Esophagus (tissue), 2 donors: ENCODE measurements at regions not wholly inside any gene's neighbourhood (a gene's known extent, or its start where the extent isn't known, plus 50 kb on each side); places are given as distances from the start of the nearest gene placed in this dataset.

ENCODE experiments used
- H3K27ac ChIP-seq, 2 donors: one replicate each; pipeline ENCODE4 v1.5.1; 2013; ENCODE audit warnings: low read depth in 2 of 2, mild to moderate bottlenecking in 2 of 2, inconsistent platforms in 1 of 2, low read length in 1 of 2, moderate library complexity in 1 of 2
- H3K27me3 ChIP-seq, 2 donors: one replicate each; pipeline ENCODE4 v1.6.1; 2013; ENCODE audit warnings: low read length in 2 of 2, control low read depth in 1 of 2, mild to moderate bottlenecking in 1 of 2; ENCODE audit not compliant: insufficient read depth in 2 of 2, control insufficient read depth in 1 of 2
- H3K36me3 ChIP-seq, 2 donors: one replicate each; pipeline ENCODE4 v1.6.1; 2013; ENCODE audit warnings: low read length in 1 of 2; ENCODE audit not compliant: control insufficient read depth in 2 of 2, insufficient read depth in 2 of 2
- H3K4me1 ChIP-seq, 2 donors: one replicate each; pipeline ENCODE4 v1.6.1; 2013; ENCODE audit warnings: low read length in 1 of 2; ENCODE audit not compliant: control insufficient read depth in 2 of 2, insufficient read depth in 2 of 2
- H3K4me3 ChIP-seq, 2 donors: one replicate each; pipeline ENCODE4 v1.5.1; 2013; ENCODE audit warnings: low read length in 2 of 2, mild to moderate bottlenecking in 2 of 2, low read depth in 1 of 2, moderate library complexity in 1 of 2
- H3K9me3 ChIP-seq, 2 donors: one replicate each; pipeline ENCODE4 v1.6.1; 2013; ENCODE audit warnings: mild to moderate bottlenecking in 2 of 2, low read depth in 1 of 2, low read length in 1 of 2, moderate library complexity in 1 of 2; ENCODE audit not compliant: control insufficient read depth in 2 of 2, insufficient read depth in 1 of 2
- WGBS, 2 donors: extraction: QIAGEN DNeasy Blood & Tissue Kit; methylation state at CpG; one replicate each; pipeline ENCODE4 v1.1.7; 2013; 5-methylcytosine and 5-hydroxymethylcytosine counted together
- donor health status: healthy with polysubstance abuse.
- donor health status: Bipolar disorder and iron deficiency.

DNA sequence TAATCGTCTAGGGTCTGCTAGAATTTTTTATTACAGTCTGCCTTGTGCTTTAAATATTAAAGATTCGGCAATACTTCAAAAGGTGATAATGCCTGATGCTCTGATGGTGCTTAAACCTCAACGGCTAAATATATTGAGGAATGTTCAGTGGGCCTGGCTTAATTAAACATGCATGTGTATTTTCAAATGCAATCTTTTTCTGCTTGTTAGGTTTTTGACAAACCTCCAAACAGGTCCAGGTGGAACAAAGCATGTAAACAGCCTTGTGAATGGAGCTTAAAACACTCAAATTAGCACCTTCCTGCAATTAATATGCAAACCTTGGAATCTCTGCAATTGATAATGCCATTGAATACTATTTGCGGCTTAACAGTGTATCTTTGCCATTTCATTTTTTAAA lies 334.9 kb downstream of the BARHL2 start:
- Histone ChIP-seq H3K9me3 (no peaks in the 10 kb centered on the region), H3K36me3 (no peaks in the 10 kb centered on the region), H3K4me1 (no peaks in the 10 kb centered on the region), H3K27me3 (no peaks in the 10 kb centered on the region), H3K27ac (no peak overlapping the region), H3K4me3 (no peak overlapping the region)
- 83 to 87% methylated on average over 4 of the region's 4 CpGs for WGBS, 2 donors

DNA sequence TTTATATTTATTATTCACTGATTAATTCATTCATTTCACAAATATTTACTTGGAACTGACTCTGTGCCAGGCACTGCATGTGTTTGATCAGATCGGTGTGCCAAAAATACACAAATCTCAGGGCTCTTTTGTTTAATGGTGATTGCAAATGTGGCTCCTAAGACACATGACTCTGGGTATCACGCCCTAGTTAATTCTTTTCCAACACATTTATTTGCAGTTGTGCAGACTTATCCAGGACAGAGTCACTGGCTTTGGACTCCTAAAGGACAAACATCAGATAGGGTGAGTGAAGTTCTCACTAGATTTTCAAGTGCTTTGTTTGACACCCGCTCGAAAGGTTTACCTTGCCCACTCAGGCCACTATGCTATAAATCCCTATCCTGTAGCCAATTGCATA lies 335.5 kb downstream of the BARHL2 start:
- no peaks in the 10 kb centered on the region for H3K4me1 ChIP-seq
- no peak overlapping the region for H3K4me3 ChIP-seq
- WGBS, 2 donors: 61 to 62% methylated on average over 4 of the region's 4 CpGs
- no peaks in the 10 kb centered on the region for H3K27me3 ChIP-seq
- H3K9me3 ChIP-seq: no peaks in the 10 kb centered on the region
- no peaks in the 10 kb centered on the region for H3K36me3 ChIP-seq
- no peak overlapping the region for H3K27ac ChIP-seq

DNA sequence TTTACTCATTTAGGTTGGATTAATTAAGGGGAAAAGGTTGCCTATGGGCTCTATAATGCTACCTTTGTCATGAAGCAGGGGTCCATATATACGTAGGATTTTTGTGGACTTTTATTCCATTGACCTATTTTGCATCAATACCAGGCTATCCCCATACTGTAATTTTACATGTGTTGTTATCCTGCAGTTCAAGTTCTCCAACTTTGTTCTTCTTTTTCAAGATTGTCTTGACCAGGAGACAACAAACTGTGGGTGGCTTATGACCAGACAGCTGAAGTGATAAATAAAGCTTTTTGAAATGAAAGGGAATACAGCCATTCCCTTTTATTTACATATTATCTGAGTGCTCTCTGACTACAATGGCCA lies 345.7 kb downstream of the BARHL2 start:
- WGBS, 2 donors: 71 to 82% methylated on average over 1 of the region's 1 CpG
- H3K27ac ChIP-seq: no peak overlapping the region

DNA sequence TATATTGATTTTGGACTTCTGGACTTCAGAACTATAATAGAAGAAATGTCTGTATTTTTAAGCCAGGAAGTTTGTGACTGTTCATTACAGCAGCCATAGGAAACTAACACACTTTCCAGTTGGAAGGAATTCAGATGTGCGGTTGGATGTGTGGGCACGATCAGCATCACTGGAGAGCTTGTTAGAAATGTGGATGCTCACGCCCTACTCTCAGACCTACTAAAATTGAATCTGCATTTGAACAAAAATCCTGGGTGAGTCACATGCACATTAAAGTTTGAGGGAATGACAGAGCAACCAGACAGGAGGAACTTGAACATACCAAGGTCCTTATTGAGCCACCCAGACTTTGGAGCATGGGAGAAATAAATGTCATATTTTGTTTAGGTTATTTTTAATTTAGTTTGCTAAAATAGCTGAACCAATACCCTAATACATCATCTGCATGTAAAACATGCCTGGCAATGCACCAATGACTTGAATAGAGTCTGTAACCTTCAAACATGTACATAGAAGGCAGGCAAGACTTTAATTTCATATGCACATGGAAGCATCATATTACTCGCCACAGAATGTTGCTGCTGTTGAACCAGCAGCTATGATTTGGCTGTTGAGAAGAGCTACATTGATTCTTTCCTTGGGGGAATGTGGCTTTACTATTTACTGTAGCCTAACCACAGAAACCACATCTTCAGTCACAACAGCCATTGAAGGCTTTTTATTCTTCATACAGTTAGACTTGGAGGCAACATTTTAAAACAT lies 346.2 kb downstream of the BARHL2 start:
- H3K4me3 ChIP-seq: no peak overlapping the region
- H3K4me1 ChIP-seq: no peaks in the 10 kb centered on the region
- no peaks in the 10 kb centered on the region for H3K27me3 ChIP-seq
- H3K27ac ChIP-seq: no peak overlapping the region
- 69 to 80% methylated on average over 4 of the region's 4 CpGs for WGBS, 2 donors
- H3K36me3 ChIP-seq: no peaks in the 10 kb centered on the region
- no peaks in the 10 kb centered on the region for H3K9me3 ChIP-seq

More for the DNA sequence above, 345.7 kb downstream of the BARHL2 start:
- no peak overlapping the region for H3K4me3 ChIP-seq
- H3K27me3 ChIP-seq: peaks cover 0 to 3% of the 10 kb centered on the region in 2 donors
- H3K4me1 ChIP-seq: no peaks in the 10 kb centered on the region
- H3K9me3 ChIP-seq: no peaks in the 10 kb centered on the region
- no peaks in the 10 kb centered on the region for H3K36me3 ChIP-seq

DNA sequence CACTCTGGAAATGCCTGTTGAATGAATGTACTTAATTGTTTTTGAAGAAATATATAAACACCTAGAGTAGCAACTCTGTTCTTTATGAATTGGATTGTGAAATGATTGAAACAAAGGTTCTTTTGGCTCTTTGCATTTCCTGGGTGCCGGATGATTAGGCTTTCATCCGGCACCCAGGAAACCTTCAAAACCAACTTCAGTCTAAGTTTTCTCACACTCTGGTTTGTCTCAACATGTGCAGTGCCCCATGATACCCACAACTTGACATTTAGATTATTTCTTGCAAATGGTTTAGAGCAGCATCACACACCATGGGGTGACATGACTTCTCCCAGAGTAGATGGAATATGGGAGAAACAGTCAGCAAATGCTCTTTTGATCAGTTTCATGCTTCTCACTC lies 354.9 kb downstream of the BARHL2 start:
- Histone ChIP-seq H3K4me1 (no peaks in the 10 kb centered on the region), H3K9me3 (peaks cover 0 to 3% of the 10 kb centered on the region in 2 donors), H3K36me3 (no peaks in the 10 kb centered on the region), H3K27me3 (no peaks in the 10 kb centered on the region), H3K4me3 (no peak overlapping the region), H3K27ac (no peak overlapping the region)
- WGBS, 2 donors: 88 to 90% methylated on average over 2 of the region's 2 CpGs

DNA sequence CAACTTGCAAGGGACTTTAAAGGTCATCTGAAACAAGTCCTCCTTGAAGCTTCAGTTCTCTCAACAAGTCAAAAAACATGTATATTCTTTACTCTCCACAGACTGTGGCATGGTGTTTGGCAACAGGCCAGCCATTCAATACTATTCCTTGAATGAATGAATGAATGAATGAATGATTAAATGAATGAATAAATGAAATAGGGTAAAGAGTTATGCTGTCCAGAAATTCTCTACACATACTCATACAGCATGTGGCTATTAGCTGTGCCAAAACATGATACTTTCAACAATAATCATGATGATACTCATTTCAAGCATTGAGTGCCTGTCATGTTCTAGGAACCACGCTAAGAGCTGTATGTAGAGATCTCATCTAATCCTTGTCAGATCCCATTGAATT lies 356.1 kb downstream of the BARHL2 start:
- H3K4me3 ChIP-seq: no peak overlapping the region
- H3K4me1 ChIP-seq: no peaks in the 10 kb centered on the region
- 92% methylated on average over 1 of the region's 1 CpG for WGBS, 2 donors
- no peaks in the 10 kb centered on the region for H3K36me3 ChIP-seq
- no peak overlapping the region for H3K27ac ChIP-seq
- H3K9me3 ChIP-seq: peaks cover 0 to 5% of the 10 kb centered on the region in 2 donors
- no peaks in the 10 kb centered on the region for H3K27me3 ChIP-seq

DNA sequence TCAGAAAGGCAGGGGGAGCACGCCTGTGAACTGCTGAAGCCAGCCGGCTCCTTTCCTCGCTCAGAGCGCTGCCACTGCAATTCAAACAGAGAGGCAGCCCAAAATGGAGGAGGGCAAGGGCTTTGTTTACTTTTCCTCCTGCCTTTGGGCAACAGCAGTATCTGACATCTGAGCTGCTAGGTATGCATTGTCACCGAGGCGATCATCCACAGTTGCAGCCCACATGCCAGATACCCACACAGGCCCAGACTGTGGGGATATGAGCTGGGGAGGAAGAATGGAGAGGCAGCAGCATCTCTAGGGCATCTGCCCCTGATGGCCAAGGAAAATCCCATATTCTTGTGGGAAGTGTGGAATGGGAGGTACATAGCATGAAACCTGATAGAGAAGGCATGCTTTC lies 357.1 kb downstream of the BARHL2 start:
- peaks cover 0 to 5% of the 10 kb centered on the region in 2 donors for H3K9me3 ChIP-seq

DNA sequence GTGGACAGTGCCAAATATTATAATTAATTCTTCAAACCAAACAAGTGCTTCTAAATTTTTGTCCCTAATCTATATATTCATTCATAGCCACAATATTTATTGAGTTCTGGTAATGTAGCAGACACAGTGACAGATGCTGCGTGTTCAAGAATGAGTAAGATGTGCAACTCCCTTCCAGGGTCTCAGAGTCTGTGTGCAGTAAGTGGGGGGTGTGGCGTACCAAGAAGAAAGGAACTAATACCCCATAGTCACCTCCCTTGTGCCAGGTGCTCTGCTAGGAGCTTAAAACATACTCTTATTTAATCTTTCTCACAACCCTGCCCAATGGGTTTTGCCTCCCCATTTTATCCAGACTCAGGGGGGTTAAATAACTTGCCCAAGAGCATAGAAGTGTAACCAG lies 358.7 kb downstream of the BARHL2 start:
- no peaks in the 10 kb centered on the region for H3K4me1 ChIP-seq
- no peak overlapping the region for H3K27ac ChIP-seq
- H3K27me3 ChIP-seq: no peaks in the 10 kb centered on the region
- 82 to 89% methylated on average over 2 of the region's 2 CpGs for WGBS, 2 donors
- H3K36me3 ChIP-seq: no peaks in the 10 kb centered on the region
- H3K9me3 ChIP-seq: peaks cover 0 to 5% of the 10 kb centered on the region in 2 donors
- no peak overlapping the region for H3K4me3 ChIP-seq

More for the DNA sequence above, 357.1 kb downstream of the BARHL2 start:
- no peaks in the 10 kb centered on the region for H3K4me1 ChIP-seq
- WGBS, 2 donors: 63 to 66% methylated on average over 6 of the region's 6 CpGs
- H3K36me3 ChIP-seq: no peaks in the 10 kb centered on the region
- no peak overlapping the region for H3K4me3 ChIP-seq
- no peak overlapping the region for H3K27ac ChIP-seq
- H3K27me3 ChIP-seq: no peaks in the 10 kb centered on the region

DNA sequence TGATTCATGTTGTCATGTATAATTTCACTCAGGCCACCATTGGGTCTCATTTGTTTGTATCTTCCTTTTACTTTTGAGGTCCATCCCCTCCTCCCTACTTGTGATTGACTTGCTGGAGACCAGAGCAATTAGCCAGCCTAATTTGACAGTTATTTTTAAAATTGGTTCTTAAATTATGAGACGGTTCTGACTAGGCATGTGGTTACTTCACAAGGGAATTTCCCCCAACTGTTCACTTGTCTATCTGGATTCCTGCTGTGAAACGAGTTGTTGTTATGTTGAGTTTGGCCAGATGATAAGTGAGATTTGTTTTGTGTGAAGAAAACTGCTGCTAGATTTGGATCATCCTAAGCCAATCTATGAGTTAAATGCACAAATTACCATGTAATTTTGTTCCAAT lies 359.1 kb downstream of the BARHL2 start:
- Histone ChIP-seq H3K36me3 (no peaks in the 10 kb centered on the region), H3K27me3 (peaks cover 0 to under 1% of the 10 kb centered on the region in 2 donors), H3K27ac (no peak overlapping the region), H3K9me3 (peaks cover 0 to 5% of the 10 kb centered on the region in 2 donors), H3K4me3 (no peak overlapping the region), H3K4me1 (no peaks in the 10 kb centered on the region)
- WGBS, 2 donors: 23 to 25% methylated on average over 2 of the region's 2 CpGs

DNA sequence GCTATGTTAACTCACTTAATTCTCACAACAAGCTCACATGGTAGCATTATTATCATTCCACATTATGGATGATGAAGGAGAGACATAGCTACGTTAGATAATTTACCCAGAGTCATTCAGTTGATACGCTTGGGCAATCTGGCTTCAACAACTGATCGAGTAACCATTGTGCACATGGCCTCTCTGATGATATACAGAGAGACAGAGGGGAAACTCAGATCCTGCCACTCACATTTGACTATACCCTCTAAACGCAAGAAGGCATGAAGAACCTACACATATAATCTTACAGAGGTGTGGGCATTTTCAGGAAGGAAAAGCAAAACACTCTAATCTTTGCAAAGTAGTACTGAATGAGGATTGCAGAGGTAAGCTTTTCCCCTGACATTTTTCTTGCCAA lies 360.1 kb downstream of the BARHL2 start:
- H3K4me1 ChIP-seq: no peaks in the 10 kb centered on the region
- no peaks in the 10 kb centered on the region for H3K36me3 ChIP-seq
- no peak overlapping the region for H3K4me3 ChIP-seq
- no peak overlapping the region for H3K27ac ChIP-seq
- peaks cover 0 to 5% of the 10 kb centered on the region in 2 donors for H3K9me3 ChIP-seq
- H3K27me3 ChIP-seq: peaks cover 0 to 3% of the 10 kb centered on the region in 2 donors
- 83 to 85% methylated on average over 4 of the region's 4 CpGs for WGBS, 2 donors
